ENCODE measurements at regions not wholly inside any gene's neighbourhood (a gene's known extent, or its start where the extent isn't known, plus 50 kb on each side); places are given as distances from the start of the nearest gene placed in this dataset.

- intact Hi-C loops (cut with micrococcal nuclease; ENCODE audit: unreplicated experiment), result no loop called here
Observed at GRCh38 chr15:29880886-29881285, 58.6 kb upstream of the TJP1 start.

GRCh38 chr15:29880341-29880740, 58.1 kb upstream of the TJP1 start:
- ChIA-PET POLR2A (ENCODE audit: unreplicated experiment) (no interaction called here), CTCF (no interaction called here)
- H3K27ac ChIP-seq, result no peak overlapping the region

More at GRCh38 chr15:29880886-29881285, 58.6 kb upstream of the TJP1 start:
- Histone ChIP-seq H3K9me2 (ENCODE audit: insufficient read depth) (no peaks in the 10 kb centered on the region), H3K9me3 (ENCODE audit: insufficient read depth, low read depth) (no peaks in the 10 kb centered on the region), H4K20me1 (ENCODE audit: insufficient read depth) (no peaks in the 10 kb centered on the region), H3K27ac (no peak overlapping the region), H3K4me3 (no peak overlapping the region), H2AFZ (no peak overlapping the region), H3K4me1 (replicated peaks; ENCODE audit: insufficient read depth) (no peaks in the 10 kb centered on the region), H3K4me2 (no peak overlapping the region), H3K79me2 (ENCODE audit: low read depth) (no peaks in the 10 kb centered on the region), H3K27me3 (ENCODE audit: insufficient read depth, low read depth) (no peaks in the 10 kb centered on the region), H3K36me3 (ENCODE audit: low read depth) (no peaks in the 10 kb centered on the region), H3F3A (ENCODE audit: insufficient read depth, low read depth) (no peaks in the 10 kb centered on the region)
- POLR2A ChIA-PET (ENCODE audit: unreplicated experiment), result no interaction called here
- no peak for DNase-seq
- TF ChIP-seq EZH2 (IDR thresholded peaks at IDR 0.05; ENCODE audit: low read depth), result no peak
- TF ChIP-seq CTCF (conservative IDR thresholded peaks at IDR 0.05), result no peak
- CTCF ChIA-PET, result no interaction called here
- BruUV-seq (replicated peaks), result no TSS peak

GRCh38 chr15:29874977-29875376, 52.7 kb upstream of the TJP1 start:
- H3F3A ChIP-seq (ENCODE audit: insufficient read depth, low read depth), result no peaks in the 10 kb centered on the region
- no TSS peak for BruUV-seq (replicated peaks)
- no peak overlapping the region for H2AFZ ChIP-seq
- TF ChIP-seq EZH2 (IDR thresholded peaks at IDR 0.05; ENCODE audit: low read depth) (no peak), CTCF (conservative IDR thresholded peaks at IDR 0.05) (no peak)
- H3K27ac ChIP-seq, result no peak overlapping the region
- H3K4me1 ChIP-seq (replicated peaks; ENCODE audit: insufficient read depth), result no peaks in the 10 kb centered on the region
- no peaks in the 10 kb centered on the region for H4K20me1 ChIP-seq (ENCODE audit: insufficient read depth)
- intact Hi-C loops (cut with micrococcal nuclease; ENCODE audit: unreplicated experiment), result no loop called here
- no peaks in the 10 kb centered on the region for H3K36me3 ChIP-seq (ENCODE audit: low read depth)
- no peak for DNase-seq
- H3K4me3 ChIP-seq, result no peak overlapping the region
- no peak overlapping the region for H3K4me2 ChIP-seq
- POLR2A ChIA-PET (ENCODE audit: unreplicated experiment), result no interaction called here
- H3K9me2 ChIP-seq (ENCODE audit: insufficient read depth), result no peaks in the 10 kb centered on the region
- CTCF ChIA-PET, result no interaction called here
- H3K27me3 ChIP-seq (ENCODE audit: insufficient read depth, low read depth), result no peaks in the 10 kb centered on the region
- H3K9me3 ChIP-seq (ENCODE audit: insufficient read depth, low read depth), result no peaks in the 10 kb centered on the region
- H3K79me2 ChIP-seq (ENCODE audit: low read depth), result no peaks in the 10 kb centered on the region

More at GRCh38 chr15:29880341-29880740, 58.1 kb upstream of the TJP1 start:
- intact Hi-C loops (cut with micrococcal nuclease; ENCODE audit: unreplicated experiment), result no loop called here
- no peak for DNase-seq
- Histone ChIP-seq H3K27me3 (ENCODE audit: insufficient read depth, low read depth) (no peaks in the 10 kb centered on the region), H3K4me3 (no peak overlapping the region), H3K79me2 (ENCODE audit: low read depth) (no peaks in the 10 kb centered on the region), H3K4me2 (no peak overlapping the region), H3F3A (ENCODE audit: insufficient read depth, low read depth) (no peaks in the 10 kb centered on the region), H3K36me3 (ENCODE audit: low read depth) (no peaks in the 10 kb centered on the region), H3K4me1 (replicated peaks; ENCODE audit: insufficient read depth) (no peaks in the 10 kb centered on the region), H2AFZ (no peak overlapping the region), H3K9me2 (ENCODE audit: insufficient read depth) (no peaks in the 10 kb centered on the region), H3K9me3 (ENCODE audit: insufficient read depth, low read depth) (no peaks in the 10 kb centered on the region), H4K20me1 (ENCODE audit: insufficient read depth) (no peaks in the 10 kb centered on the region)
- no peak for TF ChIP-seq CTCF (conservative IDR thresholded peaks at IDR 0.05)
- no peak for TF ChIP-seq EZH2 (IDR thresholded peaks at IDR 0.05; ENCODE audit: low read depth)
- BruUV-seq (replicated peaks), result no TSS peak
